ENCODE measurements at regions not wholly inside any gene's neighbourhood (a gene's known extent, or its start where the extent isn't known, plus 50 kb on each side); places are given as distances from the start of the nearest gene placed in this dataset.

DNA sequence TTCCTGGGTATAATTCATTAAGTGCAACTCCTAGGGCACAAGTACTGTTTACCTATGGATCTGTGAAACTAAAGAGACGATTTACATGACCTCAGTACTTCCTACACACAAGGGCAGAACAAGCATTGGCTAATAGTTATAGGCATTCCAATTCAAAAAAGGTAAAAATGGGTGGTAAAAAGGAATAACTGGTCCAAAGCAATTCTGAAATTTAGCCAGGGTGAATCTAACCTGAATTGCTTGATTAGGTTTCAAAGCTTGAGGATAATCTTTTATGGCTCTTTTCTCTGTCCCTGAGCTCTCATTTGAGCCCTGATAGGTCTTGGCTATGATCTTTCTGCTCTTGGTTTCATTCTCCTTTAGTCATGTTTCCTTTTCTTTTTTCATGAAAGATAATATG lies 52.3 kb upstream of the CALCR start:
- Histone ChIP-seq H3K4me3 (no peak overlapping the region), H3K27me3 (no peaks in the 10 kb centered on the region), H3K4me1 (no peaks in the 10 kb centered on the region), H3K9me3 (no peaks in the 10 kb centered on the region), H3K27ac (no peak overlapping the region), H3K36me3 (no peaks in the 10 kb centered on the region)
- no peak for TF ChIP-seq CTCF (IDR thresholded peaks at IDR 0.05)
- intact Hi-C loops (cut with DNase I) = no loop called here
- no peak for ATAC-seq
- 15% methylated on average over 1 of the region's 1 CpG for WGBS (ENCODE audit: insufficient coverage, low coverage, low lambda C conversion rate, missing lambda C conversion rate)
- no peak for DNase-seq

Small RNAs in the stretch of these regions (microRNA-seq; reads per million reads assigned to microRNA genes)
- gene MIR4652 = 0 reads per million in 2 donors

Small RNAs in the stretch of these regions (small RNA-seq; reads per million reads assigned to genes)
- gene AC002075.2 (0 reads per million in 2 experiments), gene MIR4652 (0 reads per million in 2 experiments)
